HG02938 (cell line): ENCODE measurements at regions not wholly inside any gene's neighbourhood (a gene's known extent, or its start where the extent isn't known, plus 50 kb on each side); places are given as distances from the start of the nearest gene placed in this dataset.
"Not testable (repeated sequence)": the region's sequence is repeated elsewhere in the genome, so short reads cannot be mapped to it uniquely, and the experiment has no call there.

ENCODE experiments used
- ATAC-seq: cut with Tn5 transposase; IDR thresholded peaks from one replicate; pipeline ENCODE4 v1.9.1; 2021; ENCODE audit warnings: mild to moderate bottlenecking, moderate library complexity; ENCODE audit not compliant: unreplicated experiment

GRCh38 chr2:103167599-103167998 is 405.8 kb downstream of the TMEM182 start:
- ATAC-seq = no peak

DNA sequence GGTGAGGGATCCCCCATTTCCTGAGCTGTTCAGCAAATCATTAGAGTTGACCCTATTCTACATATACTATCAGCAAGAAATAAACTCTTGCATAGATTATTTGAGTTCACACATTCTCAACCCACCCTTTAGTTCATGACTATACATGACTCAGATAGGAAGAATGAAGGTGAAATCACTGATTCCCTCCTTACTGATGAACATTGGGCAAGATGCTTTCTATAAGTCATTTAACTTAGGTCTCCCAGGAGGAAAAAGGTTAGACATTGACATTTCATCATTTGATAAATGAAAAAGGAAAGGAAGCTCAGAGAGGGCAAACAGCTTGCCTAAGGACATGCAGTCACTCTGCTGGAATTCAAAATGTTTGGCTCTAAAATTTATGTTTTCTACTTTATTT is 408.0 kb downstream of the TMEM182 start:
- no peak for ATAC-seq

- ATAC-seq = no peak
Measured at GRCh38 chr2:103172821-103173220, 411.0 kb downstream of the TMEM182 start.

DNA sequence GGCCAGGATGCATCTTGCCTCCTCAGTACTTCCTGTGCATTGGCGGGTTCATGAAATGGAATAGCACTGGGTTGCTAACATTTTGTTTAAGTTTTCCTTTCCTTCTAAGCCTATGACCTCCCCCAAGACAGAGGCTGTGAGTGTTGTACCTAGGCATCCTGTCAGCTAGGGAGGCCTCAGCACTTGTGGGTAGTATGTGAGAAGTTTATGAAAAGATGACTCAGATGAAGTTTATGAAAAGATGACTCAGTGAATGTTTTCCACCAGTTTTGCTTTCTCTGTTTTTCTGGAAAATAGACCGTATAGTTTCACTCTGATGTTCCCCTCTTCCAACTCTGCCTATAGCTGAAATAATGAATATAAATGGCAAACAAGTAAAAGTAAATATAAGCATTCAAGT is 412.9 kb downstream of the TMEM182 start:
- no peak for ATAC-seq

DNA sequence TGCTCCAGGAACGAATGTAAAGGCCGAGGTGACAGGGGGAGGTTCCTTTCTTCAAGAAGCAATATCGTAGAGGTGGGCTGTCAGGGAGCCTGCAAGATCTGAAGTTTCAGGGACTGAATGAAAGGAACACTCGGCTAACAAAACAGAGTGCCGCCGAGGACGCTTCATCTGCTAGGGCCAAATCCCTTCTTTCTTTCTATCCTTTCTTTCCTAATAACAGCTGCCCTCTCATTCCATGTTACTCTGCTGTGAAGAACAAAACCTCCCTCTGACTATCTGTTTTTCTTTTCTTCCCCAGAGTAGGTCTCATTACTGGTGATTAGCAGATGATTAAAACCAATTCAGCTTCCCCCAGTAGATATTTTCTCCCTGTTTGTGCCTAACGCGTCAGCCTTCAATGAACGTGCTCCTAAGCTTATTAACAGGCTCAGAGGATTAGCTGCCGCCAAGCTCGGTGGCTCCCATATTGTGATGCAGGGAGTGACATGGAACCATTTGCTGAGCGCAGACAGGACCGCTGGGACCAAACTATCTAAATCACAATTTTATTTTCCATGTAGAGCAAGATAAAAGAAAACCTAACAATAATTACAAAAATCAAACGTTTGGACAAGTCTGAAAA is 414.6 kb downstream of the TMEM182 start:
- no peak for ATAC-seq

- ATAC-seq = no peak
Measured at GRCh38 chr2:103179798-103180197, 418.0 kb downstream of the TMEM182 start.

- no peak for ATAC-seq
Measured at GRCh38 chr2:103183061-103183460, 421.2 kb downstream of the TMEM182 start.

DNA sequence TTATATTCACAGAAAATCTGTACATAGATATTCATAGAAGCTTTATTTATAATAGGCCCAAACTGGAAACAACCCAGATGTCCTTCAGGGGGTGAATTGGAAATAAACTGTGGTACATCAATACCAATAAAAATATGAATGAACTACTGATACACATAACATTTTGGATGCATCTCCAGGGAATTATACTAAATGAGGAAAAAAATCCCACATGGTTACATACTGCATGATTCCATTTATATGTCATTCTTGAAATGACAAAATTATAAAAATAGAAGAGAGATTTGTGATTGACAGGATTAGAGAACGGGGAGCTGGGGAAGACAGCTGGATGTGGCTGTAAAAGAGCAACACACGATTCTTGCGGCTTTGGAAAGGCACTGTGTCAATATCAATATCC is 435.0 kb downstream of the TMEM182 start:
- ATAC-seq = no peak

DNA sequence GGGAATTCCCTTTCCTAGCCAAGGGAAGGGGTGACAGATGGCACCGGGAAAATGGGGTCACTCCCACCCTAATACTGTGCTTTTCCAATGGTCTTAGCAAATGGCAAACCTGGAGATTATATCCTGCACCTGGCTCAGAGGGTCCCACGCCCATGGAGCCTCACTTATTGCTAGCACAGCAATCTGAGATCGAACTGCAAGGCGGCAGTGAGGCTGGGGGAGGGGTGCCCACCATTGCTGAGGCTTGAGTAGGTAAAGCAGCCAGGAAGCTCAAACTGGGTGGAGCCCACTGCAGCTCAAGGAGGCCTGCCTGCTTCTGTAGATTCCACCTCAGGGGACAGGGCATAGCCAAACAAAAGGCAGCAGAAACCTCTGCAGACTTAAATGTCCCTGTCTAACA is 438.9 kb downstream of the TMEM182 start:
- ATAC-seq = not testable (repeated sequence)

DNA sequence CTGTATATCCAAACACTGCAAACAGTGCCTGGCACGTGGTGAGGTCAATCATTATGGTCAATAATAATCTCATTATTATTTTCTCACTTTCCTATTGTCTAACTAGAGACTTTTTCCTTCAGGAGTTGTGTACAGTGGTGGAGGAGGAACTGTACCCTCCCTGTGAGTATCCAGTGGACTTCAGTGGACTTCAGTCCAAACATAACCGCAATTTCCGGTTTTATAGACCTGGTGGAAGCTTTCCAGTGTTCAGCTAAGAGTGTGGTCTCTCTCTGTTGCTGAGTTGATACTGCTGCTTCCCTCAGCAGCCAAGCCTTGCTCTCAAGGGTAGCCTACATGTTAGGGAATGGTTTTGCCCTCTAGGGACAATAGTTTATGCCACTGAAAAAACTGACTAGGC is 447.1 kb downstream of the TMEM182 start:
- no peak for ATAC-seq

DNA sequence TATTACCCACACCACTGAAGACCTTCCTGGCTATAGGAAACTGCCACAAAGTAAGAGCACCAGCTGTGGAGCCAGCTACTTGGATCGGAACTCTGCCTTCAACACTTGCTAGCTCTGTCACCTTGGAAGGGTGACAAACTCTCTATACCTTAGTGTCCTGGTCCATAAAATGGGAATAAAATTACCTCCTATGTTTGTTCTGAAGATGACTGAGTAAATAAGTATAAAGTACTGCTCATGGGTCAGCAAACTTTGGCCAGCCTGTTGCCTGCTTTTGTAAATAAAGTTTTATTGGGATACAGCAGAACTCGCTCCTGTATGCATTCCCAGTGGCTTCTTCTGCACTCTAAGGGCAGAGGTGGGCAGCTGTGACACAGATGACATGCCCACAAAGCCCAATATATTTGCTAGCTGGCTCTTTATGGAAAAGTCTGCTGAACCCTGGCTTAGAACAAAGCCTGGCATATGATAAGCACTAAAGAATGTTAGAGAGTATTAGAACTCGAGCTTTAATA is 451.3 kb downstream of the TMEM182 start:
- ATAC-seq = no peak

DNA sequence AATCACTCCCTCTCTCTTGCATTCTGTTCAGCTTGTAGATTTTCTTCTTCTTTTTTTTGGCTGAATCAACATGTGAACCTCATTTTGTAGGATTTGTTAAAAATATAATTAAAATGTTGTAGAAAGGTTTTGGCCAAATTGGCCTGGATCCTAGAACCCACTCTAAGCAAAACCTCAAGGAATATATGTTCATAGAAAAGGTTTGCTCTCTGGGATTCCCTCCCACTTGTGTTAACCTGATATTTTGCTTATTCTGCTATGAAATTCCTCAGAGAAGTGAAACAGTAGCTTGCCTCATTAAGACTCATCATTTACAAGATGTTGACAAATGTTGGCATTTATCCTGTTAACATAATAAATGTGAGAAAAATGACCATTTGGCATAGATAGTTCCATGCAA is 456.7 kb downstream of the TMEM182 start:
- ATAC-seq = no peak

DNA sequence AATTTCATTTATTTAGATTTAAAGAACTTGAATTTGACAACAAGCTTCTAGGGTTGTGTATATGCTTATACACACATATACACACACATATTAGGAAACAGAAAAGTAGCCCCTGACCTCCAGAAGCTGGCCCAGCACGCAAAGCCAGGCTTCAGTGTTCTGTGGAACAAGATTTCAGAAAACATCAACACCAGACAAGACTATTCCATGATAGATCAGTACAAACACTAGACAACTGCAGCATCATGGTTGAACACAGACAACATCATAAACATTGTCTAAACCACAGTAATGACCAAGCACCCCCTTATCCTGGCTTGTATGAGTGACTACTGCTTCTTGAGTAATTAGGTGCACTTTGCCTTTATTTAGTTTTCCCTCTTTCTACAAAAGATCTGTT is 457.6 kb downstream of the TMEM182 start:
- ATAC-seq = no peak

DNA sequence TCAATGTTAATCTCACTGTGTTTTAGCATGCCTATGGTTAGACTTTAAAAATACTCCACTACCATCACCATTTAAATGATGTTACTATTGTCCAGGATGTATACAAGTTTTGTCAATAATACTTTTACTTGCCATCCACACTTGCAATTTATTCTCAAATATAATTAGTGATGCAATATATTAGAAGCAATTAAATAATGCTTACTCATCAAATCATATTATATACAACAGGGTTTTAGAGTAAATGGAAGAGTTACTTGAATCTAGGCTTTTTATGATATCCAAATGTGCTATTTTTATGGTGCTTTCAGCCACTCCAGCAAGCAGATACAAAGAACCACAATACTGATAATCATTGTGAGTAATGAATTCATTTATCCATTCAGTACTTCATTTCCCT is 461.1 kb downstream of the TMEM182 start:
- ATAC-seq = no peak

DNA sequence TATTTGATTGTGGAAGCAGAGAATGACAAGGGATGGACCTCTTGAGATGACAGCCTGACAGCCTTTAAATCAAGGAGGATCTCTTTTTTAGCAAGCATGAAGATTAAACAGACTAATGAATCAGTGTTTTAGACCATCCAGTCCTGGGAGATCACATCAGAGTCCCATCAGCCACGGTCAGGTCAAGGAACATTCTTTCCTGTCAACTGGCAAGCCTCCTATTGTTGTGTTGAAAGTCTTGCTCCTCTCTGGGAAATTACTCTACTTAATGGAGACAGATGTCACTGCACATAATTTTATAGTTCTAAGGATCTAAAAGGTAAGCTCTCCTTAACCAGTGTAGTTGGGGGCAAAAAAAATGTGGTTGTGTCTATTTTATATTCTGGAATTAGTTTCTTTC is 469.0 kb downstream of the TMEM182 start:
- no peak for ATAC-seq

GRCh38 chr2:103232865-103233264 is 471.0 kb downstream of the TMEM182 start:
- ATAC-seq = no peak

GRCh38 chr2:103233691-103234090 is 471.9 kb downstream of the TMEM182 start:
- ATAC-seq = no peak

GRCh38 chr2:103235283-103235682 is 473.5 kb downstream of the TMEM182 start:
- ATAC-seq = no peak

DNA sequence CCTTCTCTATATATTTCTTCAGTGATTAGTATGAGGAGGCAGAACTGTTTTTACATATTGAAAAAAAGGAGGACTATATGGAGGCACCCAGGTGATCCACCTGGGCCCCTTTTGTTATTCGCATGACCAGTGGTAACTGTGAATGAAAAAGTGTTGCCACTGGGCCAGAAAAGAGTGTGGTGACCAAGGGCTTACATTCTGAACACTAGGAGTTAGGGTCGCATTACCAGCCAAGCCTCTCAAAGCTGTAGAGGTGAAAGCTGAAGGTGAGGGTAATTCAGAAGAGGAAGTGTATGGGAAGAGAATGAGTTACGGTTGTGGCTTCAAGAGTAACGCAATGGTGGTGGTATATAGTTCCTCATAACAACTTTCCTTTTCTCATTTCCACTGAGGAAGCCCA is 487.6 kb downstream of the TMEM182 start:
- no peak for ATAC-seq

DNA sequence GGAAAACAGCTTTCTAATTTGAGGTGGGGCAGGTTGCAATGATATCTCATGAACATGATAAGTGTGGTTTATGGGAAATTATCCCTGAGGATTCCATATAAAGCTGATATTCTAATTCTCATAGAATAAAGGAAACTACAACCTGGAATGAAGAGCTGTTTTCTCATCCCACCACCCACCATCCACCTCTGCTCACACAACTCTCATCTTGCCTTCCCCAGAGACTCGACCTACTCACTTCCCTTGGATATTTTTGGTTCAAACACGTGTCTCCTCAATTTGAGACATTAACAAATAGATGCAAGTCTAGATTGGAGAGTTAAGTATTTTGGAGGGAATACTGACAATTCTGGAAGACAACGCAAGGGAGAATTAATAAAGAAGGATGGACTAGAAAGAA is 490.9 kb downstream of the TMEM182 start:
- ATAC-seq = no peak

- ATAC-seq = no peak
Measured at GRCh38 chr2:103254611-103255010, 492.8 kb downstream of the TMEM182 start.

- no peak for ATAC-seq
Measured at GRCh38 chr2:103264058-103264768, 502.4 kb downstream of the TMEM182 start.

- no peak for ATAC-seq
Measured at GRCh38 chr2:103265521-103265920, 503.7 kb downstream of the TMEM182 start.
